Suprapubic skin (tissue), 4 donors: ENCODE measurements at regions not wholly inside any gene's neighbourhood (a gene's known extent, or its start where the extent isn't known, plus 50 kb on each side); places are given as distances from the start of the nearest gene placed in this dataset.

Source experiments
- CTCF ChIP-seq, 2 donors: fragments of 200-600 bp in 1 of 2; fragments of 450-650 bp in 1 of 2; sonication (generic) in 1 of 2; IDR thresholded peaks; one replicate each; pipeline ENCODE4 v1.5.1; 2016 to 2019; ENCODE audit warnings: antibody characterized with exemption in 2 of 2, mild to moderate bottlenecking in 1 of 2, moderate library complexity in 1 of 2
- EP300 ChIP-seq: sonication (generic); formaldehyde crosslinking; IDR thresholded peaks from one replicate; pipeline ENCODE4 v1.6.1; 2017; ENCODE audit warnings: antibody characterized with exemption
- POLR2AphosphoS5 ChIP-seq, 3 donors: sonication (generic); formaldehyde crosslinking; IDR thresholded peaks; one replicate each; pipeline ENCODE4 v1.6.1; 2017; ENCODE audit warnings: antibody characterized with exemption in 3 of 3

GRCh38 chr17:63250830-63251229 is 195.3 kb downstream of the CYB561 start:
- TF ChIP-seq CTCF (IDR thresholded peaks at IDR 0.05) (no peak), EP300 (no peak), POLR2AphosphoS5 (IDR thresholded peaks at IDR 0.05) (no peak)
